ENCODE measurements at regions not wholly inside any gene's neighbourhood (a gene's known extent, or its start where the extent isn't known, plus 50 kb on each side); places are given as distances from the start of the nearest gene placed in this dataset.

DNA sequence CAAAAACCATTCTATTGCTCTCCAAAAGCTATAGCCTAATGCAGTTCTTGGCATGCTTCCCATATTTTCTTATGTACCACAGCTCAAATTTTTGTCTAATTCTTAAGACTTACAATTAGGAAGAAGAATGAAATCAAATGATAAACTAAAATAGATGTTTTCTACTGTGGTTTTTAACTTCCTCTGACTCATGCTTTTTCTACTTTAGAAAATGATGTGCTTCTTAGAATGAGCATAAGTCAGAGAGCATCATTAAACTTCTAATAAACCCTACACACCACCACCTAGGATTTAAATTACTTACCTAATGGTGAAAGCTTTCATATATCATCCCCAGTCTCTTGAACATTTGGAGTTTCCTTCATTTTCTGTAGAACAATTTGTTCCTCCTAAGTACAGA is 217.0 kb upstream of the NDST3 start:
- no peaks in the 10 kb centered on the region for H3K9me2 ChIP-seq
- ChIA-PET CTCF (interaction anchor here (1.1 to 1.3 kb wide), 3 partner anchors 43 to 217 kb away, joined by 3 read pairs; partner anchors contain the start of gene NDST3), POLR2A (no interaction called here)
- no peak overlapping the region for H2AFZ ChIP-seq (ENCODE audit: low read depth)
- no peak for TF ChIP-seq RCOR1 (IDR thresholded peaks at IDR 0.05; ENCODE audit: low read length)
- TF ChIP-seq TAF1 (IDR thresholded peaks at IDR 0.05; ENCODE audit: borderline replicate concordance, low read depth, low read length), result no peak
- H3F3A ChIP-seq (replicated peaks; ENCODE audit: insufficient read depth), result no peaks in the 10 kb centered on the region
- no peak for DNase-seq
- no peaks in the 10 kb centered on the region for H3K27me3 ChIP-seq (ENCODE audit: insufficient read depth)
- H3K79me2 ChIP-seq (ENCODE audit: insufficient read depth), result no peaks in the 10 kb centered on the region
- H3K9me3 ChIP-seq, result no peaks in the 10 kb centered on the region
- no peaks in the 10 kb centered on the region for H4K20me1 ChIP-seq (ENCODE audit: insufficient read depth)
- H3K4me1 ChIP-seq (ENCODE audit: control insufficient read depth in 1 of 2, insufficient read depth in 2 of 2, low read depth in 1 of 2, low read length in 1 of 2), result no peaks in the 10 kb centered on the region
- no peak overlapping the region for H3K27ac ChIP-seq (ENCODE audit: low read depth in 2 of 2, low read length in 1 of 2)
- no peak overlapping the region for H3K4me2 ChIP-seq
- H3K4me3 ChIP-seq (ENCODE audit: low read depth in 2 of 2, low read length in 1 of 2), result no peak overlapping the region
- no peak overlapping the region for H3K9ac ChIP-seq
- H3K36me3 ChIP-seq (replicated peaks in 1 of 2; ENCODE audit: control insufficient read depth in 1 of 2, insufficient read depth in 2 of 2, low read length in 1 of 2), result no peaks in the 10 kb centered on the region

DNA sequence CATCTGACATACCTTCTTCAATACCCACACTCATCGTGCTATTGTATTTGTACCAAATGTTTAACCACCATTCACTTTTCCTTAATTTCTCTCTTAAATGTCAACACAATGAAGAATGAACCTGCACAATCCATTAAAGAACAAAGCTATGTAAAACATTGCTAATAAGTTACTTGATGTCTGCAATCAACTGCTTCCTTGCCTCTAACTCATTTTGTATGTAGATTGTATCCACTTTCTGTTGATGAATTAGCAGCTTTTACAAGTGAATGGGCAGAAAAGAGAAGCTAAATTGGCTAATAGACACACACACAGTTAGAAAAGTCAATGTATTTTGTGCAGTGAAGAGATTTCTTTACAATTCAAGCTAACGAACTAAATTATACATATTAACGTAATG is 212.5 kb upstream of the NDST3 start:
- Histone ChIP-seq H3K9ac (no peak overlapping the region), H3K79me2 (ENCODE audit: insufficient read depth) (no peaks in the 10 kb centered on the region), H3K36me3 (replicated peaks in 1 of 2; ENCODE audit: control insufficient read depth in 1 of 2, insufficient read depth in 2 of 2, low read length in 1 of 2) (no peaks in the 10 kb centered on the region), H3K27me3 (ENCODE audit: insufficient read depth) (no peaks in the 10 kb centered on the region), H3K4me3 (ENCODE audit: low read depth in 2 of 2, low read length in 1 of 2) (no peak overlapping the region), H3K4me2 (no peak overlapping the region), H3K9me2 (no peaks in the 10 kb centered on the region), H2AFZ (ENCODE audit: low read depth) (no peak overlapping the region), H3K27ac (ENCODE audit: low read depth in 2 of 2, low read length in 1 of 2) (no peak overlapping the region), H3K9me3 (no peaks in the 10 kb centered on the region), H3F3A (replicated peaks; ENCODE audit: insufficient read depth) (no peaks in the 10 kb centered on the region), H4K20me1 (ENCODE audit: insufficient read depth) (no peaks in the 10 kb centered on the region), H3K4me1 (ENCODE audit: control insufficient read depth in 1 of 2, insufficient read depth in 2 of 2, low read depth in 1 of 2, low read length in 1 of 2) (no peaks in the 10 kb centered on the region)
- TF ChIP-seq FOXJ3 (CRISPR knock-in tag; IDR thresholded peaks at IDR 0.05) (no peak), ZBTB33 (IDR thresholded peaks at IDR 0.05; ENCODE audit: borderline replicate concordance, low read depth) (no peak), POLR2AphosphoS5 (IDR thresholded peaks at IDR 0.05; ENCODE audit: low read depth, low read length) (no peak), MEF2A (IDR thresholded peaks at IDR 0.05; ENCODE audit: borderline replicate concordance, low read depth) (no peak), SMC3 (IDR thresholded peaks at IDR 0.05; ENCODE audit: low read depth, low read length) (no peak), GATA2 (CRISPR knock-in tag; IDR thresholded peaks at IDR 0.05) (no peak), RXRA (IDR thresholded peaks at IDR 0.05; ENCODE audit: borderline replicate concordance, low read depth) (no peak), RAD21 (IDR thresholded peaks at IDR 0.05; ENCODE audit: low read length) (no peak), EZH2phosphoT487 (IDR thresholded peaks at IDR 0.05; ENCODE audit: borderline replicate concordance, low read depth) (no peak), JUND (IDR thresholded peaks at IDR 0.05) (no peak), YY1 (IDR thresholded peaks at IDR 0.05; ENCODE audit: low read depth) (no peak), CHD2 (IDR thresholded peaks at IDR 0.05; ENCODE audit: low read length, partially characterized antibody) (no peak), FOXM1 (IDR thresholded peaks at IDR 0.05; ENCODE audit: low read depth) (no peak), PBX3 (IDR thresholded peaks at IDR 0.05) (no peak), RFX5 (IDR thresholded peaks at IDR 0.05; ENCODE audit: low read length) (no peak), NFIC (IDR thresholded peaks at IDR 0.05; ENCODE audit: borderline replicate concordance) (no peak), ELF1 (IDR thresholded peaks at IDR 0.05) (no peak), NRF1 (IDR thresholded peaks at IDR 0.05; ENCODE audit: low read depth, low read length) (no peak)
- TF ChIP-seq, protein P1, sequence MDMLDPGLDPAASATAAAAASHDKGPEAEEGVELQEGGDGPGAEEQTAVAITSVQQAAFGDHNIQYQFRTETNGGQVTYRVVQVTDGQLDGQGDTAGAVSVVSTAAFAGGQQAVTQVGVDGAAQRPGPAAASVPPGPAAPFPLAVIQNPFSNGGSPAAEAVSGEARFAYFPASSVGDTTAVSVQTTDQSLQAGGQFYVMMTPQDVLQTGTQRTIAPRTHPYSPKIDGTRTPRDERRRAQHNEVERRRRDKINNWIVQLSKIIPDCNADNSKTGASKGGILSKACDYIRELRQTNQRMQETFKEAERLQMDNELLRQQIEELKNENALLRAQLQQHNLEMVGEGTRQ (IDR thresholded peaks at IDR 0.05; ENCODE audit: borderline replicate concordance, low read depth, low read length), result no peak
- TF ChIP-seq, protein P2, sequence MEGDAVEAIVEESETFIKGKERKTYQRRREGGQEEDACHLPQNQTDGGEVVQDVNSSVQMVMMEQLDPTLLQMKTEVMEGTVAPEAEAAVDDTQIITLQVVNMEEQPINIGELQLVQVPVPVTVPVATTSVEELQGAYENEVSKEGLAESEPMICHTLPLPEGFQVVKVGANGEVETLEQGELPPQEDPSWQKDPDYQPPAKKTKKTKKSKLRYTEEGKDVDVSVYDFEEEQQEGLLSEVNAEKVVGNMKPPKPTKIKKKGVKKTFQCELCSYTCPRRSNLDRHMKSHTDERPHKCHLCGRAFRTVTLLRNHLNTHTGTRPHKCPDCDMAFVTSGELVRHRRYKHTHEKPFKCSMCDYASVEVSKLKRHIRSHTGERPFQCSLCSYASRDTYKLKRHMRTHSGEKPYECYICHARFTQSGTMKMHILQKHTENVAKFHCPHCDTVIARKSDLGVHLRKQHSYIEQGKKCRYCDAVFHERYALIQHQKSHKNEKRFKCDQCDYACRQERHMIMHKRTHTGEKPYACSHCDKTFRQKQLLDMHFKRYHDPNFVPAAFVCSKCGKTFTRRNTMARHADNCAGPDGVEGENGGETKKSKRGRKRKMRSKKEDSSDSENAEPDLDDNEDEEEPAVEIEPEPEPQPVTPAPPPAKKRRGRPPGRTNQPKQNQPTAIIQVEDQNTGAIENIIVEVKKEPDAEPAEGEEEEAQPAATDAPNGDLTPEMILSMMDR (IDR thresholded peaks at IDR 0.05), result no peak
- no peak for DNase-seq
- ChIA-PET POLR2A (no interaction called here), CTCF (interaction anchor here (0.9 kb wide), 1 partner anchor 13 kb away, joined by 3 read pairs; no protein-coding TSS in a partner anchor)
- 46% methylated on average over 3 of the region's 3 CpGs for WGBS (ENCODE audit: low lambda C conversion rate)

Data from SK-N-SH (cell line).